ENCODE measurements at regions not wholly inside any gene's neighbourhood (a gene's known extent, or its start where the extent isn't known, plus 50 kb on each side); places are given as distances from the start of the nearest gene placed in this dataset.

GRCh38 chr5:98606961-98607360, 166.5 kb upstream of the RGMB start:
- no peak for TF ChIP-seq POLR2AphosphoS5 (IDR thresholded peaks at IDR 0.05; ENCODE audit: low read depth, low read length)
- no peak for TF ChIP-seq POLR2A (IDR thresholded peaks at IDR 0.05; ENCODE audit: low read depth, low read length)
- TF ChIP-seq TAF1 (IDR thresholded peaks at IDR 0.05; ENCODE audit: low read depth, low read length): no peak
- no peak for TF ChIP-seq SPI1 (IDR thresholded peaks at IDR 0.05; ENCODE audit: low read depth, low read length)
